Skin epidermis (tissue), 12 donors: ENCODE measurements at regions not wholly inside any gene's neighbourhood (a gene's known extent, or its start where the extent isn't known, plus 50 kb on each side); places are given as distances from the start of the nearest gene placed in this dataset.

Experiments
- H3K27ac ChIP-seq, 21 experiments: fragments of 200-600 bp; sonication (generic) in 11 of 21; one replicate each; pipeline ENCODE4 v1.5.0; 2020; ENCODE audit warnings: mild to moderate bottlenecking in 3 of 21, inconsistent platforms in 2 of 21, moderate library complexity in 2 of 21
- H3K4me3 ChIP-seq, 7 experiments: fragments of 200-600 bp; sonication (generic) in 2 of 7; one replicate each; pipeline ENCODE4 v1.5.0; 2020; ENCODE audit warnings: inconsistent platforms in 2 of 7, mild to moderate bottlenecking in 2 of 7, moderate library complexity in 1 of 7

GRCh38 chr12:39138268-39138667 is 232.9 kb upstream of the CPNE8 start:
- no peak overlapping the region for H3K4me3 ChIP-seq
- no peak overlapping the region for H3K27ac ChIP-seq

GRCh38 chr12:39127401-39127800 is 222.0 kb upstream of the CPNE8 start:
- Histone ChIP-seq H3K4me3 (no peak overlapping the region), H3K27ac (no peak overlapping the region)

GRCh38 chr12:39125566-39125965 is 220.2 kb upstream of the CPNE8 start:
- no peak overlapping the region for H3K4me3 ChIP-seq
- H3K27ac ChIP-seq, result no peak overlapping the region

DNA sequence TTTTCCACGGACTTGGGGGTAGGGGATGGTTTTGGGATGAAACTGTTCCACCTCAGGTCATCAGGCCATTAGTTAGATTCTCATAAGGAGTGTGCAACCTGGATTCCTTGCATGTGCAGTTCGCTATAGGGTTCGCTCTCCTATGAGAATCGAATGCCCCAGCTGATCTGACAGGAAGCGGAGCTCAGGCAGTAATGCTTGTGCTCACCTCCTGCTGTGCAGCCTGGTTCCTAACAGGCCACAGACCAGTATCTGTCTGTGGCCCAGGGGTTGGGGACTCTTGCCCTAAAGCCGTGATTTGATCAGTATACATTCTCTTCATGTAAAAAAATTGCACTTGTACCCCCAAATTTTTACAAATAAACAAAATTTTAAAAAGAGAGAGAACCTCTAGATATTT is 219.4 kb upstream of the CPNE8 start:
- H3K4me3 ChIP-seq, result no peak overlapping the region
- no peak overlapping the region for H3K27ac ChIP-seq

DNA sequence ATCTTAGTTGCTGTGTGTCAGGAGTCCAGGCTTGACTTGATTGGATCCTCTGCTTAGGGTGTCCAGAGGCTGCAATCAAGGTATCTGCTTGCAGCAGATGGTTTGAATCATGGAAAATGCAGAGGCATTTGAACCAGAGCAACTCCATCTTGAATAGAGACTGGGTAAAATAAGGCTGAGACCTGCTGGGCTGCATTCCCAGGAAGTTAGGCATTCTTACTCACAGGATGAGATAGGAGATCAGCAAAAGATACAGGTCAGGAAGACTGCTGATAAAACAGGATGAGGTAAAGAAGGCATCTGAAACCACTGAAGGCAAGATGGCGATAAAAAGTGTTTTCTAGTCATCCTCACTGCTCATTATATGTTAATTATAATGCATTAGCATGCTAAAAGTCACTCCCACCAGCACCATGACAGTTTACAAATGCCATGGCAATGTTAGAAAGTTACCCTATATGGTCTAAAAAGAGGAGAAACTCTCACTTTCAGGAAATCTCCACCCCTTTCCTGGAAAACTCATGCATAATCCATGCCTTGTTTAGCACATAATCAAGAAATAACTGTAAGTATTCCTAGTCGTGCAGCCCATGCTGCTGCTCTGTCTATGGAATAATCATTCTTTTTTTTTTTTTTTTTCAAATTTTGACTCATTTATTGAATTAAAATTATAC is 218.3 kb upstream of the CPNE8 start:
- Histone ChIP-seq H3K4me3 (no peak overlapping the region), H3K27ac (no peak overlapping the region)

DNA sequence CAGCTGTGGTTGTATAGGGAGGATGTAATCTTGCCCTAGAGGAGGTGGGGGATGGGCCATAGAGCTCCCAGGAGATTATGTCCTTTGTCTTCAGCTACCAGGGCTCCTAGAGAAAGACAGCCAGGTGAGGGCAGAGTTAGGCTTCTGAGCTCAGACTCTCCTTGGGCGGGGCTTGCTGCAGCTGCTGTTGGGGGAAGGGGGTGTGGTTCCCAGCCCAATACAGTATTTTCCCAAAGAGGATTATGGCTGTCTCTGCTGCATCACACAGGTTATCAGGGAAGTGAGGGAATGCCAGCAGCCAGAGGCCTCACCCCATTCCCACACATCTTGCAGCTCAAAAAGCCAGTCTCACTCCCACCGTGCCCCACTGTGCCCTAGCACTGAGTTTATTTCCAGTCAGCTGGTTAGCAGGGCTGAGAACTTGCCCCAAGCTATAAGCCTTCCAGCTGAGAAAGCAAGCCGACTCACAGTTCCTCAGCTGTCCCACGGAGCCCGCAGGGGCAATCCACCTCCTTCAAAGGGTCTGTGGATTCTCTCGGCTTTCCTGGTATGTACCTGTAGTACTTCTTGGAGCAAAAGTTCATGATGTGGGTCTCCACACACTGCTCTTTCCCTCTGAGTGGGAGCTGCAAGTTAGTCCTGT is 217.3 kb upstream of the CPNE8 start:
- Histone ChIP-seq H3K4me3 (no peak overlapping the region), H3K27ac (no peak overlapping the region)

DNA sequence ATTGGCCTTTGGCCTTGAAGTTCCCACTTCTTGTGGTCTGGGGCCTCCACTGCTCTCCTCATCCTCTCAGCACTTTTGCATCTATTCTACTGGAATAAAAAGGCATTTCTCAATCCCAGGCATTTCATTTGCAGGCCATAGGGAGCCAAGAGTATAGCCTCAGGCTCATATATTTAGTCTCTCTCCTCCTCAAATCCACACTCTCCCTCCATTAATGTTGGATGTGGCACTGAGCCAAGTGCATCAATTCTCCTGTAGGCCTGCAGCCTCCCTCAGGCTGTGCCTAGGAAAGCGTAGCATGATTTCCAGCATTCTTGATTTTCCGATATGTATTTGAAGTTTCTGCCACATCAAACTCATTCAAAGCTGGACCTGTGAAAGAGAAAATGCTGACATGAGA is 211.5 kb upstream of the CPNE8 start:
- H3K27ac ChIP-seq, result no peak overlapping the region
- no peak overlapping the region for H3K4me3 ChIP-seq

DNA sequence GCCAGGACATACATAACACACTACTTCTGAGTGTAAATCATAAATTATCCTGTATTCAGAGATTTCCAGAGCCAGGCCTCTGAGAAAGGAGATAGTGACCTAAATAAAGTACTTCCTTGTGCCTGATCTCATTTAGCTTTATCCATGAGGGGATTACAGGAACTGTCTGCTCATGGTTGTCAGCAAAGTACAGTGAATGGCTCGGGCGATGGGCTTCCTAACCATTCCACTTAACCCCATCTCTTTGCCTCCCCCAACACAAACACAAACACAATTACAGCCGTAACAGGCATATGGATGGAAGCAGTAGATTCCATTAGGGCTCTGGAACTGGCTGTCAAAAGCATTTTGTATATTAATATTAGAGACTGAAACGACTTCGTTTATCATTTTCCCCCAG is 206.7 kb upstream of the CPNE8 start:
- H3K4me3 ChIP-seq, result no peak overlapping the region
- H3K27ac ChIP-seq, result no peak overlapping the region

- no peak overlapping the region for H3K4me3 ChIP-seq
- no peak overlapping the region for H3K27ac ChIP-seq
Measured at GRCh38 chr12:39105111-39105510, 199.7 kb upstream of the CPNE8 start.

DNA sequence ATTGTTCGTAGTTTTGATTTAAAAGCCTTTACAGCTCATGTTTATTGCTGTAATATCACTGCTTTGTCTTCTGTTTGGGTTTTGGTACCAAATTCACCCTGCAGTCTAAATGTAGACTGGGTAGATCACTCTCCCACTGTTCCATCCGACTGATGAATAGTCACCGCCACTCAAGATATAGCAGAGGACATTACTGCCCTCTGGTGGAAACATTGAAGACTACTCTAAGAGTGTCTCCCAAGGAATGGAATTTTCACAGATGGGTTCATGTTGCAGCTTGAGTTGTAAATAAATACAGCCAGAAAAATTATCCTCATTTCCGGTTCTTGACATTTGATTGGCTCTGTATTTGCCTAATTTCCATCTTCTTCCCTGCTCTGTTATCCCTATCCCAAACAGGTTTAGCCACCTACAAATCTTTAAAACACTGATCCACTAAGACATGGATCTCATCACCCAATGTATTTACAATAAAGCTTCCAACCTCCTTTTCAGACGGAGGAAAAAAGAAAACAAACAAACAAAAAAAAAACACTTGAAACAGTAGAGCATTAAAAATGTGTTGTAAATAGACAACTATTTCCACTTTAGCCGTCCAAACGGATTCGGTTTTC is 198.3 kb upstream of the CPNE8 start:
- Histone ChIP-seq H3K4me3 (no peak overlapping the region), H3K27ac (no peak overlapping the region)

- H3K27ac ChIP-seq, result no peak overlapping the region
- H3K4me3 ChIP-seq, result no peak overlapping the region
Measured at GRCh38 chr12:39102474-39103209, 197.3 kb upstream of the CPNE8 start.

DNA sequence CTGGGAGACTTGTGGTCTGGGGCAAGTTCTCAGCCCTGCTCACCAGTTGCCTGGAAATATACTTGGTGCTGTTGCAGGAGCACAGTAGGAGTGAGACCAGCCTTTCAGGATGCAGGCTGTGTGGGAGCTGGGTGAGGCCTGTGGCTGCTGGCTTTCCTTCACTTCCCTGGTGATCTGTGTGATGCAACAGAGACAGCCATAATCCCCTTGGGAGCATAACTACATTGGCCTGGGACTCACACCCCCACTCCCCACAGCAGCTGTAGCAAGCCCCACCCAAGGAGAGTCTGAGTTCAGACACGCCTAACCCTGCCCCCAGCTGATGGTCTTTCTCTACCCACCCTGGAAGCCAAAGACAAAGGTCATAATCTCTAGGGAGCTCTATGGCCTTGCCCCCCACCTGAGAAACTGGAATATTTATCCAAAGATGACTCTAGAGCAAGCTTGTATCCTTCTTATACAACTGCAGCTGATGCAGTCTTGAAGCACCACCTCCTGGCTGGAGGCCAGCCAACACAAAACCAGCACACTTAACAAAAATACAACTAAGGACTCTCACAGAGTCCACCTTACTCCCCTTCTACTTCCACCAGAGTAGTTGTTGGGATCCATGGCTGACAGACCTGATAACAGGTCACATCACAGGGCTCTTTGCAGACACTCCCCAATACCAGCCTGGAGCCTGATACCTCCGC is 190.4 kb upstream of the CPNE8 start:
- H3K4me3 ChIP-seq, result no peak overlapping the region
- H3K27ac ChIP-seq, result no peak overlapping the region

DNA sequence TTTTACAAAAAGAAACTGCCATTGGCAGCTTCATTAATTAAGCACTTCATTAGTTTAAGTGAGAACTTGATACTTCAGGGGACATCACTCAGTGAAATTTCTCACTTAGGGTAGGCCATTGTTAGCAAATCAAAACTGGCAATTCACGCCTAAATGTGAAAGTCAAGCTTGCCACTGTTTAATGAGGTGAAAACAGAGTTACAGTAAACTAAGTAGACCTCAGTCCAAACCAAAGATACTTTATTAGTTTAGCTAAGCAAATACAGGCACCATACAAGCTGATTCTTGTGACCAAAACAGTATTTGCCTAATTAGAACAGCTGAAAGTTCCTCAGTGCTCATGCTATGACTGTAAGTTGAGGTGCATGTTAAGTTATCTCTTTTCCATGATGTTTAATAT is 176.5 kb upstream of the CPNE8 start:
- Histone ChIP-seq H3K4me3 (no peak overlapping the region), H3K27ac (no peak overlapping the region)

- Histone ChIP-seq H3K4me3 (no peak overlapping the region), H3K27ac (no peak overlapping the region)
Measured at GRCh38 chr12:39077226-39077625, 171.8 kb upstream of the CPNE8 start.

- no peak overlapping the region for H3K4me3 ChIP-seq
- no peak overlapping the region for H3K27ac ChIP-seq
Measured at GRCh38 chr12:39074063-39074462, 168.7 kb upstream of the CPNE8 start.

- Histone ChIP-seq H3K4me3 (no peak overlapping the region), H3K27ac (no peak overlapping the region)
Measured at GRCh38 chr12:39072658-39073057, 167.3 kb upstream of the CPNE8 start.

DNA sequence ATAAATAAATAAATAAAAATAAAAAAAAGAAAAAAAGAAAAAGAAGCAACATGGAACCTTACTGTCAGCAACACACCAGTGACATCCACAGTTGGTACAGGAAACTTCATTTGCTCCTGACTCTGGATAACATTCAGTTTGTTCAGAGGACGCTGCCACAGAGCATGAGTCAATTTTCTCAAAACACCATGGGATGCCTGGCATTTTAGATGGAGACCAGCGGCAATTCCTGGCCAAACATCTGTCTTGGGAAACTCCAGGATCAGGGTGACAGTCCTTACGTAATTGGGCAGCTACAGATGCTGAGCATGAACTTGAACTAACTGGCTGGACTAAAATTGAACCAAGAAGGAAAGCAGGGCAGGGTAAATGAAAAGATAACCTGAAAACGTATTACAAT is 166.2 kb upstream of the CPNE8 start:
- H3K27ac ChIP-seq, result no peak overlapping the region
- H3K4me3 ChIP-seq, result no peak overlapping the region

GRCh38 chr12:39070775-39071174 is 165.4 kb upstream of the CPNE8 start:
- H3K27ac ChIP-seq, result no peak overlapping the region
- no peak overlapping the region for H3K4me3 ChIP-seq

- Histone ChIP-seq H3K27ac (no peak overlapping the region), H3K4me3 (no peak overlapping the region)
Measured at GRCh38 chr12:39065455-39065854, 160.1 kb upstream of the CPNE8 start.

GRCh38 chr12:39064708-39065107 is 159.3 kb upstream of the CPNE8 start:
- Histone ChIP-seq H3K27ac (no peak overlapping the region), H3K4me3 (no peak overlapping the region)
